ENCODE measurements at regions not wholly inside any gene's neighbourhood (a gene's known extent, or its start where the extent isn't known, plus 50 kb on each side); places are given as distances from the start of the nearest gene placed in this dataset.

GRCh38 chr7:47635091-47636080 lies 53.5 kb upstream of the TNS3 start:
- POLR2A ChIA-PET = no interaction called here
- H3K4me1 Mint-ChIP-seq = no peaks in the 10 kb centered on the region
- no peaks in the 10 kb centered on the region for H3K9me3 Mint-ChIP-seq
- no peaks in the 10 kb centered on the region for H3K36me3 Mint-ChIP-seq
- H3K27me3 Mint-ChIP-seq = peaks cover 7% of the 10 kb centered on the region
- DNase-seq (no peak), ATAC-seq (ENCODE audit: low read depth) (no peak)
- H3K4me3 Mint-ChIP-seq = no peak overlapping the region
- no peak overlapping the region for H3K27ac Mint-ChIP-seq

DNA sequence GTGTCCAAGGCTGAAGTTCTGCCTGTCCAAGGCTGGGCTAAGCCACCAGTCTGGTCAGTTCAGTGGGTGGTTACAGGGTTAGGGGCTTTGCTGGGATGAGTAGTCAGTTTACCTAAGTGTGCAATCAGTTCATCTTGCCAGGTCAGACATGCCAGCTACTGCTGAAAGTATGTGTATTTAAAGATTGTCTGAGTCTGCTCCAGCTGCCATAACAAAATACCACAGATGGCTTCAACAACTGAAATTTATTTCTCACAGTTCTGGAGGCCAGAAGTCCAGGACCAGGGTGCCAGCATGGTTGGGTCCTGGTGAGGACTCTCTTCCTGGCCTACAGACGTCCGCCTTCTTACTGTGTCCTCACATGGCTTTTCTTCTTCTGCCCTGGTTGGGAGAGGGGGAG lies 52.4 kb upstream of the TNS3 start:
- no peaks in the 10 kb centered on the region for H3K36me3 Mint-ChIP-seq
- POLR2A ChIA-PET = no interaction called here

DNA sequence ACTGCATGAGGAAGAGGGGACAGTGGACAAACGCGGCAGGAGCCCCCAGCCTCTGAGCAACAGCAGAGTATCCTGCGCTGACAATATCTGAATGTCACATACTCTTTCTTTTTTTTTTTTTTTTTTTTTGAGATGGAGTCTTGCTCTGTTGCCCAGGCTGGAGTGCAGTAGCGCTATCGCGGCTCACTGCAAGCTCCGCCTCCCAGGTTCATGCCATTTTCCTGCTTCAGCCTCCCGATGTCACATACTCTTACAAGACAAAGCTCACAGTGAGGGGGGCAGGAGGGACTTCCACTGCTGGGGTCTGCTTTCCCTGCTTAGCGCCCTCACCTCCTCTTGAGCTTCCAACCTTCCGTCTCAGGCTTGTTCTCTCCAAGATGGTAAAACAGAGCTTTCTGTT lies 51.2 kb upstream of the TNS3 start:
- Mint-ChIP-seq H3K4me1 (no peaks in the 10 kb centered on the region), H3K27me3 (peaks cover 7% of the 10 kb centered on the region), H3K27ac (no peak overlapping the region), H3K36me3 (no peaks in the 10 kb centered on the region), H3K9me3 (no peaks in the 10 kb centered on the region), H3K4me3 (no peak overlapping the region)
- no peak for ATAC-seq (ENCODE audit: low read depth)
- POLR2A ChIA-PET = no interaction called here
- DNase-seq = no peak

More for the DNA sequence above, 52.4 kb upstream of the TNS3 start:
- Mint-ChIP-seq H3K4me1 (no peaks in the 10 kb centered on the region), H3K9me3 (no peaks in the 10 kb centered on the region), H3K27me3 (peaks cover 7% of the 10 kb centered on the region), H3K27ac (no peak overlapping the region), H3K4me3 (no peak overlapping the region)
- ATAC-seq (ENCODE audit: low read depth) = no peak
- no peak for DNase-seq

Data from activated naive CD8-positive, alpha-beta T cell treated with anti-CD3 and anti-CD28 coated beads, Interleukin-2, amount 10 ng/mL, durations not matched to agents 7 days and 5 days (primary cell).